ENCODE measurements at regions not wholly inside any gene's neighbourhood (a gene's known extent, or its start where the extent isn't known, plus 50 kb on each side); places are given as distances from the start of the nearest gene placed in this dataset.

DNA sequence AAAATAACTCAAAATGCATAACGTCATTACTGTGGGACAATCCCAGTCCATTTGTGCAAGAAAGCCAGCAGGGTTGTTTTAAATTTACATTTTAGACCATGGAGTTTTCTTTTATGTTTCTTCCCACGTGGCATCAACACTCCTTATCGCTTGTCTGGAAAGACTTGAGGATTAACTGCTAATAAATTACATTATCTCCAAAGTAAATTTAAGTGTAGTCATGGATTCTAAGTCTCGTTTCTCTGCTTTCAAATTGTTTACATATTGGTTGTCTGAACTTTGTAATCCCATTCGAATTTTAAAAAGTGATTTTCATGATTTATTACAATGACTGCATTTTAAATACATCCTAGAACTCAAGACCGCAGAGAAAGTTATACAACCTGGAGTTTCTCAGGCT lies 119.3 kb upstream of the ADAMTS5 start:
- no peaks in the 10 kb centered on the region for H3K27me3 ChIP-seq (ENCODE audit: control insufficient read depth in 2 of 2, insufficient read depth in 2 of 2, low read length in 2 of 2)
- H3K4me1 ChIP-seq (ENCODE audit: control insufficient read depth in 1 of 2, insufficient read depth in 2 of 2, low read length in 2 of 2): no peaks in the 10 kb centered on the region
- no peak overlapping the region for H3K9ac ChIP-seq (ENCODE audit: insufficient read depth, low read length, poor library complexity, severe bottlenecking)
- H3K79me2 ChIP-seq (ENCODE audit: insufficient read depth, low read length): no peaks in the 10 kb centered on the region
- DNase-seq: no peak
- Mint-ChIP-seq H3K27ac (no peak overlapping the region), H3K9me3 (peaks cover 2 to 21% (median 9%) of the 10 kb centered on the region in 7 donors), H3K4me3 (no peak overlapping the region), H3K36me3 (no peaks in the 10 kb centered on the region), H3K27me3 (ENCODE audit: low read depth in 3 of 3) (no peaks in the 10 kb centered on the region), H3K4me1 (no peaks in the 10 kb centered on the region)
- no peak overlapping the region for H2AFZ ChIP-seq (ENCODE audit: insufficient read depth, low read depth, low read length, poor library complexity, severe bottlenecking)
- H4K20me1 ChIP-seq (ENCODE audit: insufficient read depth, low read length): no peaks in the 10 kb centered on the region
- no peak overlapping the region for H3K4me3 ChIP-seq (replicated peaks in 1 of 3; ENCODE audit: low read depth in 2 of 3, low read length in 3 of 3)
- H3K9me3 ChIP-seq (replicated peaks in 1 of 2; ENCODE audit: control insufficient read depth in 1 of 2, insufficient read depth in 1 of 2, low read length in 2 of 2): peaks cover 0 to 2% of the 10 kb centered on the region in 2 donors
- TF ChIP-seq CTCF (IDR thresholded peaks at IDR 0.05): no peak
- no peak overlapping the region for H3K27ac ChIP-seq (ENCODE audit: low read depth in 1 of 2, low read length in 2 of 2)
- intact Hi-C loops (cut with micrococcal nuclease): no loop called here
- no peak overlapping the region for H3K4me2 ChIP-seq (replicated peaks; ENCODE audit: extremely low read depth, low read length, poor library complexity, severe bottlenecking)
- WGBS (ENCODE audit: insufficient coverage): 80% methylated on average over 1 of the region's 6 CpGs
- H3K36me3 ChIP-seq (replicated peaks in 1 of 2; ENCODE audit: control insufficient read depth in 1 of 2, insufficient read depth in 2 of 2, low read length in 2 of 2): no peaks in the 10 kb centered on the region

DNA sequence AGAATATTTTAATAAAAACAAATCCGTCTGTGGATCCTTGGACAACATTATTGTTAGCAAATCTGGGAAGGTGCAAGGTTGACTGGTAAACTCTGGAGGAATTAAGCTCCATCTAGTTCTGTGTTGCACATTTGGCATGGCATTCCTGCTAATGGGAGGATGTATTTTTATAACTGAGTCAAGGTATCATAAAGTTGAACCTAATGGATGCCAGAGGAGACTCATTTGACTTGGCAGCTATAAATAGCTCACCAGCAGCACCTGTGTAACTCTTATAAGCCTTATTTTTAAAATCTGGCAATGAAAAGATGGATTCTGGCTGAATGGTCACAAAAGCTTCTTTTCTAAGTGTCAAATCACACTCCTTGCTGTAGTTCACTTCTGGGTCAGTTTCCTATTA lies 118.5 kb upstream of the ADAMTS5 start:
- no peaks in the 10 kb centered on the region for H3K79me2 ChIP-seq (ENCODE audit: insufficient read depth, low read length)
- no peak overlapping the region for H3K9ac ChIP-seq (ENCODE audit: insufficient read depth, low read length, poor library complexity, severe bottlenecking)
- H3K27ac ChIP-seq (ENCODE audit: low read depth in 1 of 2, low read length in 2 of 2): no peak overlapping the region
- no peaks in the 10 kb centered on the region for H3K4me1 ChIP-seq (ENCODE audit: control insufficient read depth in 1 of 2, insufficient read depth in 2 of 2, low read length in 2 of 2)
- WGBS (ENCODE audit: insufficient coverage): no CpG with 5 or more reads among the region's 1 CpG
- Mint-ChIP-seq H3K4me3 (no peak overlapping the region), H3K27me3 (ENCODE audit: low read depth in 3 of 3) (no peaks in the 10 kb centered on the region), H3K9me3 (peaks cover 2 to 15% (median 5%) of the 10 kb centered on the region in 7 donors), H3K27ac (no peak overlapping the region), H3K4me1 (no peaks in the 10 kb centered on the region), H3K36me3 (no peaks in the 10 kb centered on the region)
- H3K4me2 ChIP-seq (replicated peaks; ENCODE audit: extremely low read depth, low read length, poor library complexity, severe bottlenecking): no peak overlapping the region
- TF ChIP-seq CTCF (IDR thresholded peaks at IDR 0.05): no peak
- H3K9me3 ChIP-seq (replicated peaks in 1 of 2; ENCODE audit: control insufficient read depth in 1 of 2, insufficient read depth in 1 of 2, low read length in 2 of 2): peaks cover 0 to 2% of the 10 kb centered on the region in 2 donors
- H4K20me1 ChIP-seq (ENCODE audit: insufficient read depth, low read length): no peaks in the 10 kb centered on the region
- no peaks in the 10 kb centered on the region for H3K27me3 ChIP-seq (ENCODE audit: control insufficient read depth in 2 of 2, insufficient read depth in 2 of 2, low read length in 2 of 2)
- H2AFZ ChIP-seq (ENCODE audit: insufficient read depth, low read depth, low read length, poor library complexity, severe bottlenecking): no peak overlapping the region
- no peaks in the 10 kb centered on the region for H3K36me3 ChIP-seq (replicated peaks in 1 of 2; ENCODE audit: control insufficient read depth in 1 of 2, insufficient read depth in 2 of 2, low read length in 2 of 2)
- intact Hi-C loops (cut with micrococcal nuclease): no loop called here
- DNase-seq: no peak
- no peak overlapping the region for H3K4me3 ChIP-seq (replicated peaks in 1 of 3; ENCODE audit: low read depth in 2 of 3, low read length in 3 of 3)
